GM19463 (cell line): ENCODE measurements at regions not wholly inside any gene's neighbourhood (a gene's known extent, or its start where the extent isn't known, plus 50 kb on each side); places are given as distances from the start of the nearest gene placed in this dataset.
"Not testable (repeated sequence)": the region's sequence is repeated elsewhere in the genome, so short reads cannot be mapped to it uniquely, and the experiment has no call there.

Experiments
- ATAC-seq: cut with Tn5 transposase; IDR thresholded peaks from one replicate; pipeline ENCODE4 v1.9.1; 2021; ENCODE audit warnings: mild to moderate bottlenecking, moderate library complexity; ENCODE audit not compliant: unreplicated experiment

DNA sequence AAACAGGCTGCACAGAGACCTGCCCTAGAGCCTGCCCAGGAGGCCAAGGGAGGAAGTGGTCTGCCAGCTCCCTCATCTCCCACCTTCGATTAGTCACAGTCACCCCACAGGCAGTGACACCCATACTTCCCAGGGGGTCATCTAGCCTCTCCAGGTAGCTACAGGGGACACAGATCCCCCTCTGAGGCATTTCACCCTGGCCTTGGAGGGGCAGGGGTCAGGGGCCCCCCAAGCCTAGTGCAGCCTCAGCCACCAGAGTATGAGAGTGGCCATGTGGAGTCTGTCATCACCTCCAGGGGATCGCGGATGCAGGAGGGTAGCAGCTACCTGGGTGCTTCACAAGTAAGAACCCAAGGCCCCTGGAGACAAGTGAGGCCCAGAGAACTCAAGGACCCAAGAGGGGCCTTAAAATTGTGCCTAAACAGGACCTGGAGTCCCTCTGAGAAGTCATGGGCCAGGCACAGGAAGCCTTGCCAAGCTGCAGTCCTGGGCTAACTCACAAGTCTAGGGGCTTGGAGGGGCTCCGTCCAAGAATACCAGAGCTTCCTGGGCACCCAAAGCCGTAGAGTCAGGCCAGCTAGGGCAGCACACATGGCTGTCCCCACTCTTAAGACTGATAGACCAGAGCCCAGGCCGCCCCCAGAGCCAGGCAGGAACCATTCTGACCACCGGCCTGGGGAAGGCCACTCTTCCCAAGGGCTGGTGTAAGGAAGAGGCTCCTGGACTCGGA, 354.3 kb upstream of the ID2 start:
- no peak for ATAC-seq

DNA sequence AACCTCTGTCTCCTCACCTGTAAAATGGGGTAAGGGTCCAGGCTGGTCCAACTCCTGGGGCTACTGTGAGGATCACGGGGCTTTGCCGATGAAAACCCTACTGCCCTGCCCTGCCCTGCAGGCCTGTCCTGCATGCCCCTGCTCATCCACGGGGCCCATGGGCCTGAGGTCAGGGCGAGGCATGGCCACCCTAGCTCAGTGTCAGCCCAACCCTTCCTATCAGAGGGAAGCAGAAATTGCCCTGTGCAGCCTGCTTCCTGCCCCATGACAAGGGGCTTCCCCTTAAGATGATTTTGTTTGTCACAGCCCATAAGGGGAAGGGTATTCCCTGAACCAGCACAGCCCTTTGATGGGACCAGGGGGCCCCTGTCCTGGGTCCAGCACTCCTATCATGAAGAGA, 353.6 kb upstream of the ID2 start:
- no peak for ATAC-seq

- ATAC-seq = no peak
These were observed 351.9 kb upstream of the ID2 start for GRCh38 chr2:8329660-8330622.

DNA sequence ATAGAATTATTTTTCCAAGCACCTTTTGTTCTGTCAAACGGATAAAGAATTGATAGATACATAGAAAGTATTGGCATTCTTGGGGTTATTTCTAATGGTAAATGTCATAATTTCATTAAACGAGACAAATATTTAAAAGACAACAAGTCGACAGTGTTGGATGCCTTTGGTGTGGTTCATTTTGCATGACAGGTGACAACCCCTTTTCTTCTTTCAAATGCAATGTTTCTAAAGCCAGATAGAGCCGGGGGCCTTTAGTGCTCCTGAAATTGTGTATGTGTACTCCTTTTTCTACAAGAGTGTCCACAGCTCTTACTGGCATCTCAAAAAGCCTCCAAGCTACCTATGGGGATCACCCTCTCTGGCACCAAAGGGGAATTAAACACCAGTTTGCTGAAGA, 350.8 kb upstream of the ID2 start:
- ATAC-seq = no peak

GRCh38 chr2:8332646-8333045, 349.2 kb upstream of the ID2 start:
- ATAC-seq = no peak

DNA sequence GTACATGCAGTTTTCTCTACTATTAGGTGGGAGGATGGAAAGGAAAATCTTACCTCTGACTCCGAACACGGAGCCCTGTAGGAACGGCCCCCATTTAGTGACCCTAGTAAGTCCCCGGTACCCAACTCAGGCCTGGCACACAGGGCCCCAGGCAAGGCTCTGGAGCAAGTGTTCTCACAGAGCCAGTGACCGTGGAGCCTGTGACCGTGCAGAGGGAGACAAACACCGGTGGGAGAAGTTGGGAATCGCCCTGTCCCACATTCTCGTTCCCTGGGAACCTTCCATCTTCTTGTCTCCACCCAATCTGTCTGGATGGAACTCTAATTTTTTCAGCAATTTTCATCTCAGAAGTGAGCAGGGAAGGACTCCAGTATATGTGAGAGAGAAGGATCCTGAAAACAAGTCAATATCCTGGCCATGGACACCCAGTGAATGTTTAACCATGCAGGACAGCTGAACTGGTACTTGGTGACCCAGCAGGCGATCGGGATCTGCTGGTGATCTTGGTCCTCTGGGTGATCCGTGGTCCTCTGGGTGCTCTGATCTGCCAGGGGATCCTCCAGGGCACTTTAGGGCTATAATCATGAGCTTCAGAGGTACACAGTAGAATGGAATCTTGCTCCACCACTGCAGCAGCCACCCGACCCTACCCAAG, 348.6 kb upstream of the ID2 start:
- no peak for ATAC-seq

DNA sequence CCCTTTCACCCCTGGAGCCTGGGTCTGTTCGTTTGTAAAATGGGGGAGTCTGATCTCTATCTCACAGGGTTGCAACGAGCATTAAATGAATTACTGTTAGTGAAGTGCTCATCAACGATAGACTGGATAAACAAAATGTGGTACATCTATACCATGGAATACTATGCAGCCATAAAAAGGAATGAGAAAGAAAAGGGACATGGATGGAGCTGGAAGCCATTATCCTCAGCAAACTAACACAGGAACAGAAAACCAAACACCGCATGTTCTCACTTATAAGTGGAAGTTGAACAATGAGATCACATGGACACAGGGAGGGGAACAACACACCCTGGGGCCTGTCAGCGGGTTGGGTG, 348.0 kb upstream of the ID2 start:
- not testable (repeated sequence) for ATAC-seq

DNA sequence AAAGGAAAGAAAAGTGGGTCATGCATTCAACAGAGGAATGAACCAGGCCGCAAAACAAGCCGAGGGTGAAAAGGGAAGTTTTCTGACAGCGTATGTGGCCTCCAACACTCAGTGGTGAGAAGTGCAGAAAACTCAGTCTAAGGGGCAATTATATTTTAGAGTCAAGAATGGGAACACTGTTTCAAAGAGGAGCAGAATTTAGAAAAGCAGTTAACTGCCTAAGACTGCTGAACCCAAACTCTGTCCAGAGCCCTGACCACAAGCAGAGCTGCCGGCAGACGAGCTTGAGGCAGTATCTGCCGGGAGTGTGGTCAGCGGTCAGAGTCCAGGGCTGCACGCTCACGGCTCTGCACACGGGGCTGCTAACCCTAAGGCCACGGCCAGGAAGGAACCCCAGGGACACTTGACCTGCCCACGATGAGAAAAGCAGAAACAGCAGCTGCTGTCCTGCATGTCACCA, 347.0 kb upstream of the ID2 start:
- ATAC-seq = no peak

DNA sequence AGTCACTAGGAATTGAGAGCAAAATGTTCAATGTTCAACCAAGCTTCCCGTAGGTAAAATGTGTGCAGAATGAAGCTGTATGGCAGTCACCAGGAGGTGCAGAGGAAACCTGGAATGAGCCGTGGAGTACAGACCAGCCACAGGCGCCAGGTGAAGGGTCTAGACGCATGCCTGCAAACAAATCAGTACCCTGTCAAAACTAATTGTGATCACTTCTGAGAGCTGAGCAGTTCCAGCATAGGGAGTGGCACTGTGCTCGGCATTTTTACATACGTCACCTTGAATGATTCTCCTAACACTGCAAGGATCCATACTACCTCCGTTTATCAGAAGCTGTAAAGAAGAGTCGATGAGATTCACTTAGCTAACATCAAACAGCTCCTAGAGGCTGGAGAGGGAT, 346.1 kb upstream of the ID2 start:
- ATAC-seq = no peak

- no peak for ATAC-seq
These were observed 344.5 kb upstream of the ID2 start for GRCh38 chr2:8337321-8337720.

DNA sequence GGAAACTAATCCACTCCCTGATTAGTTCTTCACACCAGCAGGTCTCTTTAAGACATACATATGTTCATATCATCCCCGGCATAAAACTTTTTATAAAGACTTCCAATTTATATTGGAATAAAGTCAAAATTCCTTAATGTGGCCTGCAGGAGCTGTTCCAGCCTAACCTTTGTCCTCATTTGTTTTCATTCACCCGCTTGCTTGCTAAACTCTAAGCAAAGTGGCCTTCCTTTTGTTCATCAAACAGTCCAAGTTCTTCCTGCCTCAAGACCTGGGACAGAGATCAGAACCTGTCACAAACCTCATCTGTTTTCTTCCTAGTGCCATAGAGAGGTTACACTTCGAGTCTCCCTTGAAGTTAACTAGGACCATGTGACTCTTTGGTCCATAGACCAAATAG, 339.4 kb upstream of the ID2 start:
- no peak for ATAC-seq

DNA sequence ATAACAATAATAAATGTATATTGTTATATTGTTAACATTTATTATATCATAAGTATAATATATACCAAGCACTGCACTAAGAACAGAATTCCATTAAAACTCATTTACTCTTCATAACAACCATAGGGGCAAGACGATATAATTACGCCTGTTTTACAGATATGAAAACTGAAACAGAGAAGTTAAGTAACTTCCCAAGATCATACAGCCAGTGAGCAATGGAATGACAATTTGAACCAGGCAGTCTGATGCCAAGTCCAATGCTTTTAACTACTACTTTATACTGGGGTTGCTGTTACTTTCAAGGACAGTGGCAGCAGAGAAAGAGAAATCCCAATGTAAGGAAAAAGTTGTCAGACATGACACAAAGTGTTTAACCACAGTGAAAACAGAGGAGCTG, 338.8 kb upstream of the ID2 start:
- no peak for ATAC-seq

GRCh38 chr2:8344144-8345097, 337.4 kb upstream of the ID2 start:
- ATAC-seq = no peak

GRCh38 chr2:8345200-8345599, 336.7 kb upstream of the ID2 start:
- ATAC-seq = no peak

- no peak for ATAC-seq
These were observed 335.6 kb upstream of the ID2 start for GRCh38 chr2:8346208-8346607.

GRCh38 chr2:8346706-8347430, 335.0 kb upstream of the ID2 start:
- no peak for ATAC-seq

GRCh38 chr2:8348911-8349310, 332.9 kb upstream of the ID2 start:
- not testable (repeated sequence) for ATAC-seq

DNA sequence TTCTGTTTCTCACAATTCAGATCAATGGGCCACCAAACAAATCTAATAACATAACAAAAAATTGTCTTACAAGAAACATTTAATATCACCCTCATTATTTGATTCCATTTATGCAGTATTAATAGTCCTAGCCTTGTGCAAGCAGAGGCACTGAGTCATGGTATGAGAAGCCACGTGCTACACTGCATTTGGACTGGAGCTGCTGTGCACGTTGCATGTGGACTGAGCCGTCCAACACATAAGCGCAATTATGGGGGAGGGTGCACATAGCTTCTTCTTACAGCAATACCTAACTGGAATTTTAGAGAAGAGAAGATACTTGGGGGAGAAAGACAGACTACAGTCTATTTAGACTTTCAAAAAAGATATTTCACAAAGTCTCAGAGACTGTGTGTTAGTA, 329.6 kb upstream of the ID2 start:
- no peak for ATAC-seq

DNA sequence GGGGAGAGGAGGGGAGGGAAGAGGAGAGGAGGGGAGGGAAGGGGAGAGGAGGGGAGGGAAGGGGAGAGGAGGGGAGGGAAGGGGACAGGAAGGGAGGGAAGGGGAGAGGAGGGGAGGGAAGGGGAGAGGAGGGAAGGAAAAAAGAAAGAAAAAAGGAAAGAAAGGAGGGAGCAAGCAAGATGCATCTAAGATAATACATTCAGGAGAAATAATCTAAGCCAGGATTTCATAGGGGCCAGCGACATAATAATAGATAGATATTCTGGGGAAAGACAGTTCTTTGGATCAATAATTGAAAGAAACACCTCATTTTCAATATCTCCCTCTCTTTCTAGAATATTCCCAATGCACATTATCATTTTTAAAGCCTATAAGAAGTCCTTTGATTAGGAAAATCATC, 328.9 kb upstream of the ID2 start:
- no peak for ATAC-seq
